Activated T-cell treated with anti-CD3 and anti-CD28 coated beads, Interleukin-2, amount 50 U/mL, for 48 hours (primary cell): ENCODE measurements at regions not wholly inside any gene's neighbourhood (a gene's known extent, or its start where the extent isn't known, plus 50 kb on each side); places are given as distances from the start of the nearest gene placed in this dataset.

ENCODE experiments used
- DNase-seq, 2 experiments: peaks; one replicate each; pipeline ENCODE4 v3.0.0-alpha.2; 2020

GRCh38 chr15:62938825-62939224, 103.7 kb upstream of the TPM1 start:
- no peak for DNase-seq

GRCh38 chr15:62940093-62940754, 102.3 kb upstream of the TPM1 start:
- peak in 1 of 2 experiments; percentile 24 for DNase-seq

- DNase-seq = peak; percentile 30 to 36
These were observed 101.7 kb upstream of the TPM1 start for GRCh38 chr15:62940755-62941361.

GRCh38 chr15:62941699-62942098, 100.8 kb upstream of the TPM1 start:
- no peak for DNase-seq

- DNase-seq = no peak
These were observed 100.1 kb upstream of the TPM1 start for GRCh38 chr15:62942428-62942827.

- DNase-seq = no peak
These were observed 97.5 kb upstream of the TPM1 start for GRCh38 chr15:62945063-62945462.

- no peak for DNase-seq
These were observed 96.8 kb upstream of the TPM1 start for GRCh38 chr15:62945760-62946159.

GRCh38 chr15:62946940-62947339, 95.6 kb upstream of the TPM1 start:
- no peak for DNase-seq

- no peak for DNase-seq
These were observed 92.0 kb upstream of the TPM1 start for GRCh38 chr15:62950462-62950931.

GRCh38 chr15:62951481-62951880, 91.1 kb upstream of the TPM1 start:
- no peak for DNase-seq

- DNase-seq = no peak
These were observed 89.5 kb upstream of the TPM1 start for GRCh38 chr15:62953021-62953420.

- DNase-seq = no peak
These were observed 89.0 kb upstream of the TPM1 start for GRCh38 chr15:62953496-62954045.

- DNase-seq = no peak
These were observed 85.4 kb upstream of the TPM1 start for GRCh38 chr15:62957130-62957529.

GRCh38 chr15:62958528-62959363, 83.8 kb upstream of the TPM1 start:
- DNase-seq = no peak

GRCh38 chr15:62961134-62961533, 81.4 kb upstream of the TPM1 start:
- no peak for DNase-seq

GRCh38 chr15:62962101-62962995, 80.2 kb upstream of the TPM1 start:
- DNase-seq = no peak

- DNase-seq = no peak
These were observed 78.3 kb upstream of the TPM1 start for GRCh38 chr15:62964251-62964650.

- no peak for DNase-seq
These were observed 76.1 kb upstream of the TPM1 start for GRCh38 chr15:62966294-62967078.

- no peak for DNase-seq
These were observed 73.8 kb upstream of the TPM1 start for GRCh38 chr15:62968699-62969098.

GRCh38 chr15:62969442-62970089, 73.0 kb upstream of the TPM1 start:
- DNase-seq = no peak

GRCh38 chr15:62972814-62973213, 69.7 kb upstream of the TPM1 start:
- DNase-seq = no peak
